DMS153 treated with DMSO at 0.1 percent for 48 hours (cell line): ENCODE measurements at regions not wholly inside any gene's neighbourhood (a gene's known extent, or its start where the extent isn't known, plus 50 kb on each side); places are given as distances from the start of the nearest gene placed in this dataset.
"Not testable (repeated sequence)": the region's sequence is repeated elsewhere in the genome, so short reads cannot be mapped to it uniquely, and the experiment has no call there.

ENCODE experiments used
- DNase-seq: peaks from one replicate; lab custom pipeline; 2025; ENCODE audit not compliant: unreplicated experiment; lab: John Stamatoyannopoulos, UW

DNA sequence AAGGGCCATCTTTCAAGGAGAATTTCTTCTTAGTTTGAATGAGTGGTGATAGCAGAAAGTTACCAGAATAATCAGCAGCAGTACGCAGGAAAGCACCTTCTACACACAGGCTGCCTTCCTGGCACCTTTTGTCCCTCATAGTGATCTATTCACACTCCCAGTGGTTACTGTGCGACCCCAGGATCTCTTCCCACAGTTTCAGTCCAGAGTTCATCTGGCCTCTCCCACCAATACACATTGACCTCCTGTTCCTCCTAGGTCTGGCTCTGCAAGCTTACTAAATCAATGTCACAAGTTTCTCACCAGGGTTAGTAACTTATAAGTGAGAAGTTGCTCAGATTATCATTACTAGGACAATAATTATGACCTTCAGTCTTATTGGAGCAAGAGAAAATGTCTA is 99.1 kb upstream of the PIK3R1 start:
- no peak for DNase-seq

DNA sequence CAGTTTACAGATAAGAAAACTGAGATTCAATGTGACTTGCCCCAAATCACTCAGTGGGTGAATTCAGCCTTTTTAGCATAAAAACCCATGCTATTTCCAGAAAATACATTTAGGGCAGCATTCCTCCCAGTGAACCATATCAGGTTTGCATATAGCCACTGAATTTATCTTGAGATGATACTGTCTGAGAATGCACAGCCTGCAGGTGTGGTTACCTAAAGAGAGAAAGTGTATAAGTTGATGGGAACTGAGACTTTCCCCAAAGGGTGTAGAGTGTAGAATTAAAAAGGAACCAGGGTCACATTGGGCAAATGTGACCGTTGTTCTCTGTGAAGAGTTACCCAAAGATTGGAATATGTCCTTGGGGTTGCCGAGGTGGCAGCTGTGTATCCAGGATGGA is 100.0 kb upstream of the PIK3R1 start:
- no peak for DNase-seq

- DNase-seq = no peak
Measured at GRCh38 chr5:68114378-68115040, 101.0 kb upstream of the PIK3R1 start.

GRCh38 chr5:68112658-68113057 is 102.9 kb upstream of the PIK3R1 start:
- no peak for DNase-seq

- no peak for DNase-seq
Measured at GRCh38 chr5:68110894-68111293, 104.7 kb upstream of the PIK3R1 start.

DNA sequence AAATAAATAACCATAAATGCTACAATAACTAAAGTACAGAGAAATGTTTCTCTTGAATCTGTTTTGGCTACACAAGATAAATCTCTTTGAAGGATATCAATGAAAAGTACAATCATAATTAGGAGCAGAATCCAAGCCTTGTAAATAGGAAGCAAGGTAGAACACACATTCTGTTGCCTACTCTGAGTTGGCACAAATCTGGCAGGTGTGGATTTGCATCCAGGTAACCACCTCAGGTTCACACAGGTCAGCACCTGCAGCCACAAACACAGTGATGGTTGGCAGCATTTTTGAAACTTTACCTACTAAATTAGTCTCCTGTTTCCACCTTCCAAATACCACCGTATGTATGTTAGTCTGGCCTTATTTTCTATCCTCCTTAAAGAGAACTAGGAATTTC is 105.3 kb upstream of the PIK3R1 start:
- DNase-seq = peak; percentile 1

DNA sequence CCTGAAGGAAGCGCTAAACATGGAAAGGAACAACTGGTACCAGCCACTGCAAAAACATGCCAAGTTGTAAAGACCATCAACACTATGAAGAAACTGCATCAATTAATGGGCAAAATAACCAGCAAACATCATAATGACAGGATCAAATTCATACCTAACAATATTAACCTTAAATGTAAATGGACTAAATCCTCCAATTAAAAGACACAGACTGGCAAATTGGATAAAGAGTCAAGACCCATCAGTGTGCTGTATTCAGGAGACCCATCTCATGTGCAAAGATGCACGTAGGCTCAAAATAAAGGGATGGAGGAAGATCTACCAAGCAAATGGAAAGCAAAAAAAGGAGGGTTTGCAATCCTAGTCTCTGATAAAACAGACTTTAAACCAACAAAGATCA is 111.3 kb upstream of the PIK3R1 start:
- DNase-seq = not testable (repeated sequence)

- not testable (repeated sequence) for DNase-seq
Measured at GRCh38 chr5:68103297-68103696, 112.3 kb upstream of the PIK3R1 start.

DNA sequence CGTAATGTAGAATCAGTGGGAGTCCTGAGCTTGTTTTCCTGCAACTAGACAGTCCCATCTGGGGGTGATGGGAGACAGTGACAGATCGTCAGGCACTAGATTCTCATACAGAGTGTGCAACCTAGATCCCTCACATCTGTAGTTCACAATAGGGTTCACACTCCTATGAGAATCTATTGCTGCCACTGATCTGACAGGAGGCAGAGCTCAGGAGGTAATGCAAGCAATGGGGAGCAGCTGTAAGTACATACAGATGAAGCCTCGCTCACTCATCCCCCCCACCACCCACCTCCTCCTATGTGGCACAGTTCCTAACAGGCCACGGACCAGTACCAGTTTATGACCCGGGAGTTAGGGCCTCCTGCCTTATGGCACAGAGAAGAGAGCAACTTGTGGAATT is 116.2 kb upstream of the PIK3R1 start:
- no peak for DNase-seq

- no peak for DNase-seq
Measured at GRCh38 chr5:68093455-68094159, 121.9 kb upstream of the PIK3R1 start.

GRCh38 chr5:68088302-68088701 is 127.3 kb upstream of the PIK3R1 start:
- DNase-seq = no peak

GRCh38 chr5:68087866-68088265 is 127.7 kb upstream of the PIK3R1 start:
- no peak for DNase-seq

DNA sequence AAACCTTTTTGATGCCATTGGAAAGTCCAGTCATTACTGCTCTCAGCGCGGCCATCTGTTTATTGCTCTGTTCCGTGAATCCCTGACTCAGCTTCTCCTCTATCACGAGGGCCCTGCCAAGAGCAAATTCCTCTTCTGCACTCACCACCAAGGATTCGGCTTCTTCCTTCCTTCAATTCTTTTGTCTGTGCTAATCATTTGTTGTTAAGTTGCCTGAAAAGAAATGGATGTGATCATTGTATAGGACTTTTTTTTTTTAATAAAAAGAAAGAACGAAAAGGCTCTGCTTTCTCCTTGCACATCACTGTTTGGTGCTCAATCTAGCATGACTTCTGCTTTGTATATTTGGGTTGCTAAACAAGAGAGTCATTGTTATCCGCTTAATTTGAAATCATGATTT is 128.7 kb upstream of the PIK3R1 start:
- DNase-seq = no peak

DNA sequence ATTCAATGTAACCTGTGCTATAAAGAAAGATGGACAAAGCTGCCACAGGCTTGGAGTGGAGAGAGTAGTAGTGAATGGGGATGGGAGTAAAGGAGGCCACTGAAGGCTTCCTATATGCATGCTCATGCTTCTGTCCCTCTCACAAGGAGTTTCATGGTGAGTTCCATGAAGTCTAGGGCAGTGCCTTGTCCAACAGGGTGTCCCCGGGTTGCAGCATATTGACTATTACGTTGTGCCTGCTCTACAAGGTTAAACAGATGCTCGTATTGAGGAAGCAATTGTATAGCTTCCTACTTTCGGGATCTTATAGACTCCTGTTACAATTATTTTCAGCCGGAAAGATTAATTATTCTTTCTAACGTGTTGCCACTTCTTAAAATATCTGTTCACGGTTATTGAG is 129.1 kb upstream of the PIK3R1 start:
- no peak for DNase-seq

DNA sequence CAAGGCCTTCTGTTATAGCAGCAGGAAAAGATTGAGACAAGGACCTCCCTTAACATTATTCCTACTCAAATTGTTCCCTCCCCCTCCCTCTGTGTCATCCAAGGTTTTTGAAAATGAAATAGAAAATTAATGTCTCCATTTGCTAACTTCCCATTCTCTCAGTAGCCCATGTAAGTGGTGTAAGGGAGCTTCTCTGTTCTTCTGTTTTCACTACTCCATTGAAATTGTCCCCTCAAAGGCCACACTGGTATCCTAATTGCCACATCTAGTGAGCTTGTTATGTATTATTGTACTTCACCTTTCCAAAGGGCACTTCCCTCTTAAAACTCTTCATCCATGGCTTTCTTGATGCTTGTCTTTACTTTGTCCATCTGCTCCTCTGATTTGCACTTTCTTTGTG is 131.2 kb upstream of the PIK3R1 start:
- DNase-seq = no peak

- DNase-seq = no peak
Measured at GRCh38 chr5:68080282-68081050, 135.1 kb upstream of the PIK3R1 start.

DNA sequence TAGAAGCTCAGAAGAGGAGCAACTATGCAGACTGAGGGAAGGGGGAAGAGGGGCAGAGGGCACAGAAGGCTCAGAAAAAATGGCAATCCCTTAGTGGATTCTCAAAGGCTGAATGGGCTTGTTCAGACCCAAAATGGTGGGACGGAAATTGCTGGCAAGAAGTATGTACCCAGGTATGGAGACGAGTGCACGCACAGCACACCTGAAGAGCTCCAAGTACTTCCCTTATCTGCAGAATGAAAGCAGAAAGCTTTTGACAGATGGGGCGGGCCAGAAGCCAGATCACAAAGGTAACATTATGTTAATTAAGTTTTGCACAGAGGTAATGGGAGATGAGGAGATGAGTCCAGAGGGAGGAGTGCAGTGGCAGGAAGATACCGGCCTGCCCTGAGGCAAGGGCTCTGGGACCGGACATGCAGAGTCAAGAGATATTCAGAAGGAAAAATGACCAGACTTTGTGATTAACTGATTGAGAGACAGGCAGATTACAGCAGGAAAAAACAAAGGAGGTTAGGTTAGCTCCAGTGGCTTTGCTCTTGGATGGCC is 138.1 kb upstream of the PIK3R1 start:
- DNase-seq = no peak

DNA sequence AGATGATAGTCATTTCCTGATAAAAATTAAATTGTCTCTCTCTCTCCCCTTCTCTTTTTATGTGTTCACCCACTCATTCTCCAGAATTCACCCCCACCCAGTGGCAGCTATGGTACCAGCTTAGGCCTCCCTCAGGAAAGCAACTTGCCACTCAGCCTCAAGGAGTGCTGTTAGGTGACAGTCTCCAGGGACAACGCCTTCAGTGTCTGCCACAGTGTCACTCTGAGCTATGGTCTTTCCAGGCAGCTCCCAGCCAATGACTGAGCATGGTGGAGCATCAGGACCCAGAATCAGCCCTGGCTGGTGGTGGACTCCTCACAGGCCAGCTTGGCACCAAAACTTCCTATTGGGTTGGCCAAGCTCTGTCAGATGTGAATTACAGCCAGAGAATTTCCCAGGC is 140.9 kb upstream of the PIK3R1 start:
- DNase-seq = no peak

GRCh38 chr5:68074048-68074632 is 141.4 kb upstream of the PIK3R1 start:
- peak; percentile 45 for DNase-seq

DNA sequence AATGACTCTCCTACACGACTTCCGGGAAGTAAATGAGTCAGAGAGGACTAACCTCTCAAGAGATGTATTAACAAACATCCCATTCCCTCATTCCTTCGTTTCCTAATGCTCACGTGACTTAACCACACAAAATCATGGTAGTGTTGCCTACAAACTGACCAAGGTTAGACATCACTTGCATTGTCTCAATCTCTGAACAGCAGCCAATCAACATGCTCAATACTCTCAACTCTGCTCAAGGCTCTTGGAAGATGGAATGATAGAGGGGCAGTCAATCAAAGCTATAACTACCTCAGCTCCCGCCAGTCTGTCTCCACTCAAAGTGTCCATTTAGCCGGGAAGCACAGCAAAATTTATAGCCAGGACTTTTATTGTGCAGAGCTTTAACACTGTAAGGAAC is 143.8 kb upstream of the PIK3R1 start:
- DNase-seq = no peak

DNA sequence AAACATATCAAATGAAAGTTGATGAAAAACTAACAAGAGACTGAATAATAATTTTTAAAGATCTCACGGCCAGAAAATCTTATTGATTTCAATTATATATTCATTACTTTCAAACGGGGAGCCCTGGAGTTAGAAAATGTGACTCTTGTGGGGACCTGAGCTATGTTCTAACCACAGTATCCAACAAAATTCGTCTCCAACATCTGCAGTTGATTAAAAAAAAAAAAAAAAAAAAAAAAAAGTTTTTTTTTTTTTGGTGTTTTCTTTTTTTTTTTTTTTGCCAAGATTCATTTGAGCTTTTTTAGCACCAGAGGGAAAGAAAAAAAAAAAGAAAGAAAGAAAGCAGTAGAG is 144.3 kb upstream of the PIK3R1 start:
- no peak for DNase-seq
